ENCODE measurements at regions not wholly inside any gene's neighbourhood (a gene's known extent, or its start where the extent isn't known, plus 50 kb on each side); places are given as distances from the start of the nearest gene placed in this dataset.

GRCh38 chr1:96992871-96993270 is 271.3 kb downstream of the PTBP2 start:
- H3K9me3 ChIP-seq (ENCODE audit: control insufficient read depth, insufficient read depth, low read length) = no peaks in the 10 kb centered on the region
- no peaks in the 10 kb centered on the region for H3K27me3 ChIP-seq (ENCODE audit: control insufficient read depth, insufficient read depth, low read length)
- H3K4me3 ChIP-seq (ENCODE audit: low read length) = no peak overlapping the region
- H3K27ac ChIP-seq (ENCODE audit: low read length) = no peak overlapping the region
- H3K4me1 ChIP-seq (ENCODE audit: control insufficient read depth, insufficient read depth, low read length) = no peaks in the 10 kb centered on the region
- no peak for DNase-seq (ENCODE audit: low read depth, low spot score)
- WGBS (ENCODE audit: insufficient coverage, insufficient read length) = no CpG with 5 or more reads among the region's 3 CpGs
- H3K36me3 ChIP-seq (ENCODE audit: control insufficient read depth, insufficient read depth, low read length) = no peaks in the 10 kb centered on the region

GRCh38 chr1:96995351-96995750 is 273.8 kb downstream of the PTBP2 start:
- Histone ChIP-seq H3K27ac (ENCODE audit: low read length) (no peak overlapping the region), H3K27me3 (ENCODE audit: control insufficient read depth, insufficient read depth, low read length) (no peaks in the 10 kb centered on the region)
- WGBS (ENCODE audit: insufficient coverage, insufficient read length) = no CpG with 5 or more reads among the region's 3 CpGs

GRCh38 chr1:96996001-96996400 is 274.4 kb downstream of the PTBP2 start:
- Histone ChIP-seq H3K36me3 (ENCODE audit: control insufficient read depth, insufficient read depth, low read length) (no peaks in the 10 kb centered on the region), H3K4me1 (ENCODE audit: control insufficient read depth, insufficient read depth, low read length) (no peaks in the 10 kb centered on the region), H3K4me3 (ENCODE audit: low read length) (no peak overlapping the region), H3K27me3 (ENCODE audit: control insufficient read depth, insufficient read depth, low read length) (no peaks in the 10 kb centered on the region), H3K27ac (ENCODE audit: low read length) (no peak overlapping the region), H3K9me3 (ENCODE audit: control insufficient read depth, insufficient read depth, low read length) (no peaks in the 10 kb centered on the region)
- DNase-seq (ENCODE audit: low read depth, low spot score) = no peak
- no CpG with 5 or more reads among the region's 1 CpG for WGBS (ENCODE audit: insufficient coverage, insufficient read length)

More at GRCh38 chr1:96995351-96995750, 273.8 kb downstream of the PTBP2 start:
- no peak for DNase-seq (ENCODE audit: low read depth, low spot score)
- H3K4me3 ChIP-seq (ENCODE audit: low read length) = no peak overlapping the region
- no peaks in the 10 kb centered on the region for H3K4me1 ChIP-seq (ENCODE audit: control insufficient read depth, insufficient read depth, low read length)
- no peaks in the 10 kb centered on the region for H3K36me3 ChIP-seq (ENCODE audit: control insufficient read depth, insufficient read depth, low read length)
- H3K9me3 ChIP-seq (ENCODE audit: control insufficient read depth, insufficient read depth, low read length) = no peaks in the 10 kb centered on the region

- Histone ChIP-seq H3K27ac (ENCODE audit: low read length) (no peak overlapping the region), H3K27me3 (ENCODE audit: control insufficient read depth, insufficient read depth, low read length) (no peaks in the 10 kb centered on the region)
Measured at GRCh38 chr1:96997717-96998116, 276.1 kb downstream of the PTBP2 start.

GRCh38 chr1:96998466-96998865 is 276.9 kb downstream of the PTBP2 start:
- no CpG with 5 or more reads among the region's 3 CpGs for WGBS (ENCODE audit: insufficient coverage, insufficient read length)
- DNase-seq (ENCODE audit: low read depth, low spot score) = no peak
- no peaks in the 10 kb centered on the region for H3K4me1 ChIP-seq (ENCODE audit: control insufficient read depth, insufficient read depth, low read length)
- H3K36me3 ChIP-seq (ENCODE audit: control insufficient read depth, insufficient read depth, low read length) = no peaks in the 10 kb centered on the region
- H3K4me3 ChIP-seq (ENCODE audit: low read length) = no peak overlapping the region
- H3K9me3 ChIP-seq (ENCODE audit: control insufficient read depth, insufficient read depth, low read length) = no peaks in the 10 kb centered on the region
- H3K27ac ChIP-seq (ENCODE audit: low read length) = no peak overlapping the region
- H3K27me3 ChIP-seq (ENCODE audit: control insufficient read depth, insufficient read depth, low read length) = no peaks in the 10 kb centered on the region

More at GRCh38 chr1:96997717-96998116, 276.1 kb downstream of the PTBP2 start:
- Histone ChIP-seq H3K4me1 (ENCODE audit: control insufficient read depth, insufficient read depth, low read length) (no peaks in the 10 kb centered on the region), H3K4me3 (ENCODE audit: low read length) (no peak overlapping the region), H3K36me3 (ENCODE audit: control insufficient read depth, insufficient read depth, low read length) (no peaks in the 10 kb centered on the region), H3K9me3 (ENCODE audit: control insufficient read depth, insufficient read depth, low read length) (no peaks in the 10 kb centered on the region)
- DNase-seq (ENCODE audit: low read depth, low spot score) = no peak
- no CpG with 5 or more reads among the region's 7 CpGs for whole genome bisulfite sequencing (ENCODE audit: insufficient coverage, insufficient read length)

GRCh38 chr1:96999191-96999590 is 277.6 kb downstream of the PTBP2 start:
- DNase-seq (ENCODE audit: low read depth, low spot score) = no peak
- no peak overlapping the region for H3K4me3 ChIP-seq (ENCODE audit: low read length)
- no peaks in the 10 kb centered on the region for H3K9me3 ChIP-seq (ENCODE audit: control insufficient read depth, insufficient read depth, low read length)
- no peaks in the 10 kb centered on the region for H3K4me1 ChIP-seq (ENCODE audit: control insufficient read depth, insufficient read depth, low read length)
- H3K27ac ChIP-seq (ENCODE audit: low read length) = no peak overlapping the region
- no peaks in the 10 kb centered on the region for H3K36me3 ChIP-seq (ENCODE audit: control insufficient read depth, insufficient read depth, low read length)
- H3K27me3 ChIP-seq (ENCODE audit: control insufficient read depth, insufficient read depth, low read length) = no peaks in the 10 kb centered on the region
- WGBS (ENCODE audit: insufficient coverage, insufficient read length) = no CpG with 5 or more reads among the region's 2 CpGs

GRCh38 chr1:97004054-97004453 is 282.5 kb downstream of the PTBP2 start:
- Histone ChIP-seq H3K27me3 (ENCODE audit: control insufficient read depth, insufficient read depth, low read length) (no peaks in the 10 kb centered on the region), H3K36me3 (ENCODE audit: control insufficient read depth, insufficient read depth, low read length) (no peaks in the 10 kb centered on the region), H3K9me3 (ENCODE audit: control insufficient read depth, insufficient read depth, low read length) (no peaks in the 10 kb centered on the region), H3K4me3 (ENCODE audit: low read length) (no peak overlapping the region), H3K4me1 (ENCODE audit: control insufficient read depth, insufficient read depth, low read length) (no peaks in the 10 kb centered on the region), H3K27ac (ENCODE audit: low read length) (no peak overlapping the region)
- WGBS (ENCODE audit: insufficient coverage, insufficient read length) = no CpG with 5 or more reads among the region's 2 CpGs
- DNase-seq (ENCODE audit: low read depth, low spot score) = no peak

- Histone ChIP-seq H3K9me3 (ENCODE audit: control insufficient read depth, insufficient read depth, low read length) (no peaks in the 10 kb centered on the region), H3K36me3 (ENCODE audit: control insufficient read depth, insufficient read depth, low read length) (no peaks in the 10 kb centered on the region), H3K27ac (ENCODE audit: low read length) (no peak overlapping the region), H3K27me3 (ENCODE audit: control insufficient read depth, insufficient read depth, low read length) (no peaks in the 10 kb centered on the region), H3K4me1 (ENCODE audit: control insufficient read depth, insufficient read depth, low read length) (no peaks in the 10 kb centered on the region), H3K4me3 (ENCODE audit: low read length) (no peak overlapping the region)
- WGBS (ENCODE audit: insufficient coverage, insufficient read length) = no CpG with 5 or more reads among the region's 4 CpGs
- no peak for DNase-seq (ENCODE audit: low read depth, low spot score)
Measured at GRCh38 chr1:97004743-97005142, 283.2 kb downstream of the PTBP2 start.

- DNase-seq (ENCODE audit: low read depth, low spot score) = no peak
- Histone ChIP-seq H3K4me1 (ENCODE audit: control insufficient read depth, insufficient read depth, low read length) (no peaks in the 10 kb centered on the region), H3K9me3 (ENCODE audit: control insufficient read depth, insufficient read depth, low read length) (no peaks in the 10 kb centered on the region), H3K36me3 (ENCODE audit: control insufficient read depth, insufficient read depth, low read length) (no peaks in the 10 kb centered on the region), H3K27ac (ENCODE audit: low read length) (no peak overlapping the region), H3K27me3 (ENCODE audit: control insufficient read depth, insufficient read depth, low read length) (no peaks in the 10 kb centered on the region), H3K4me3 (ENCODE audit: low read length) (no peak overlapping the region)
- no CpG with 5 or more reads among the region's 7 CpGs for WGBS (ENCODE audit: insufficient coverage, insufficient read length)
Measured at GRCh38 chr1:97006044-97006661, 284.6 kb downstream of the PTBP2 start.

- no peaks in the 10 kb centered on the region for H3K4me1 ChIP-seq (ENCODE audit: control insufficient read depth, insufficient read depth, low read length)
- H3K9me3 ChIP-seq (ENCODE audit: control insufficient read depth, insufficient read depth, low read length) = no peaks in the 10 kb centered on the region
Measured at GRCh38 chr1:97007840-97008604, 286.4 kb downstream of the PTBP2 start.

More at GRCh38 chr1:97007840-97008604, 286.4 kb downstream of the PTBP2 start:
- Histone ChIP-seq H3K36me3 (ENCODE audit: control insufficient read depth, insufficient read depth, low read length) (no peaks in the 10 kb centered on the region), H3K27me3 (ENCODE audit: control insufficient read depth, insufficient read depth, low read length) (no peaks in the 10 kb centered on the region), H3K27ac (ENCODE audit: low read length) (no peak overlapping the region), H3K4me3 (ENCODE audit: low read length) (no peak overlapping the region)
- no peak for DNase-seq (ENCODE audit: low read depth, low spot score)

All from iPS DF 6.9 (cell line).